ENCODE measurements at regions not wholly inside any gene's neighbourhood (a gene's known extent, or its start where the extent isn't known, plus 50 kb on each side); places are given as distances from the start of the nearest gene placed in this dataset.

DNA sequence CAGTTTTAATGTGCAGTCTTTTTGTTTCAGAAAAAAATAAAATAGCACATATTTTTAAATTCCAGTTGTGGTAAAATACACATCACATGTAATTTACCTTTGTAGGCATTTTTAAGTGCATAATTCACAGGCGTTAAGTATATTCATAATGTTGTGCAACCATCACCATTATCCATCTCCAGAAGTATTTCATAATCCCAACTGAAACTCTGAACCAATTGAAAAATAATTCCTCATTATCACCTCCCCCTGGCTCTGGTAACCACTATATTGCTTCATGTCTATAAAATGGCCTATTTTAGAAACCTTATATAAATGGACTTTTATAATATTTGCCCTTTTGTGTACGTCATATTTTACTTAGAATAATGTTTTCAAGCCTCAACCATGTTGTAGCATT, 756.5 kb upstream of the KLHL1 start:
- no peak for DNase-seq

DNA sequence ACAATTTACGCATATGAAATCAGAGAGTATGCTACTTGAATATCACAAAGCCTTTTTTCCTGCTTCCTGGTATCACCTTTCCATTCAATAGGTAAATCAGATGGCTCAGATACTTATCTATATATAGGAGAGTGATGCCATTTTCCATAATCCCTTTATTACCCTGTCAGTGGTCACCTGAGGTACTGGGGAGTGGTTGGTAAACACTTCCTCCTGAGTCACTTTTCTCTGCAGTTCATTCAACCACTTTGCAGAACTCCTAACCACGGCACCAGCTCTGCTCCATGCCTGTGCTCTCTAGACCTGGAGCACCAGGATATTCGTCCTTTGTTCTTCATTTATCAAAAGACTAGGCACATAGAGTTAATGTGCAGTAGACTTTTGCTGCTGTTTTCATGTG, 748.5 kb upstream of the KLHL1 start:
- no peak for DNase-seq

DNA sequence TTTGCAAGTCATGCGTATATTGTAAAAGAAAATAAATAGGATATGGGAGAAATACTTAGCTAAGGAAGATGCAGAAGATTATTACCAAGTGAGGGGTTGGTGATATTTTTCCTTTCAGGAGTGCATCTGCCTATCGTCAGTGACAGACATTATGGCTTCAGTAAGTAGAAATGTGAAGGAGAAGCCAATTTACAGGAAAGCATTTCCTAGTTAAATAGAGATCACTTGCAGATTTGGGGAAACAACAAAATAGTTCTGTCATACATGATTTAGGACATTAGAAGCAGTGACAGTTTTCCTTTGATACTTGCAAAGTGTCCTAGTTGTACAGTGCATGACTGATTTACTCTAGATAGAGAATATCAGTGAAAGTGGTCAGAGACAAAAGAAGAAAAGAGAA, 747.8 kb upstream of the KLHL1 start:
- DNase-seq = no peak

DNA sequence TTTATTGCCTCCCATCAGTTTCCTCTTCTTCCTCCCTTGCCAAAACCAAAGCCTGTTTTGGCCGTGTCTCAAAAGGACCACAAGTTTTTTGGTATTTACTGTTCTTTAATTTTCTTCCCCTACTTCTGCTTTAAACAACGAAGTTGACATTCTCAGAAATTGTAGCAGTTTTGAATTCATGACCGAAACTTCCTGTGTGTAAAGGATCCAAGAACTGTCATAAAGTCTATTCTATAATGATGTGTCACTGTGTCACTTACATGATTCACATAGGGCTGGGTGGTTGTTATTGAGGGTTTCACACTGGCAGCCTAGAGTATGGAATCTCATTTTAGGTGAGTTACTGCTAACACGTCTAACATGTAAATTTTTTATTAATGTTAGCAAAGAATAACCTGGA, 741.0 kb upstream of the KLHL1 start:
- DNase-seq = no peak

DNA sequence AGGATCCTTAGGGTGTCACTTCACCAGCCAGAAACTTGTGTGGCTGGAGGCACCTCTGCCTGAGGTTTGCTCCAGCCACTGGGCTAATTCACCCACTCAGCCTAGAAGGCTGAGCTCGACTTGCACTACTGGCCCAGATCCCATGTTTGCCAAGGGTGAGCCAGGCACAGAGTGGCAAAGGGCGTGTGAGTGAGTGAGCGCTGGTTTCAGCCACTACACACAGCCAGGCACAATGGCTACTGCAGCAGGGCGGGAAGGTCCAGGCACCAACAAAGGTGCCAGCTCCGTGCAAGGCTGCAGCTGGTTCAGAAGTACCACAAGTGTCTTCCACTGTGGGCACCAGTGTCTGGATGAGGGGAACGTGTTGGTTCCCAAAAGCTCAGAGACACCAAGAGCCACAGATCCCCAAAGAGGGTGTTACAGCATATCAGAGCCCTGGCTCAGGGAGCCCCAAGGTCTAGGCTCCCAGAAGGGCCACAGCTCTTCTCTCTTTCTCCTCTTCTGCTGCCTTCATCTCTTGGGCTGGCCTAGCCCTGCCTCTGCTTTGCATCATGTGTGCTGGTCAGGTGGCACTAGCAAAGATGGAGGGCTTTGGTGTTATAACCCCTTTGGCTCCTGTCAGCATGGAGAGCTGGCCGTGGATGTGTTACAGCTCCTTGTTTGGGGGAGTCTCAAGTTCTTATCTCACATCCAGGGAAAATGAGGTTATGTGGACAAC, 736.3 kb upstream of the KLHL1 start:
- no peak for DNase-seq

DNA sequence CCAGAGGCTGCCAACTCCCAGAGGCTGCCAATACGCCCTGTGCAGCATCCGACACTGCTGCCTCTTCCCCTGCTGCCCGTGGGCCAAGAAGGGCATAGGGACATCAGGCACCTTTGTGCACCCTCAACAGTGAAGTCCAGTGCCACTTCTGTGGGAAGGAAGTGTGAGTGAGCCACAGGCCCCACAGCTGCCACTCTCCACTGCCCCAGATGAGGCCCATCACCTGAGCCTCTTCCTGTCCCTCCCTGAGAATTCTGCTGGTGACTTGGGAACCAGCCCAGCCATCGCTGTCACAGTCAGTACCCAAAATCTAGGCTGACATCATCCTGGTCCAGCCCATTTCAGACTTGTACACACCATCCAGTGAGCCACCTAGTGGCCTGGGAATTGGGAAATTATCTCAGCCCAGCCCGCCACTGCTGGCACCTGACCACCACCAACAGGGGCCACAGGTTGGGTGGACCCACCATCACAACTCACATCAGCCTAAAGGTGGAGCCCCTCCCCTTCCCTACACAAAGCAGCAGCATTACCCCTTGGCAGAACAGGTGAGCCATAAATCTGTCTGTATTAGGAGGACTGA, 733.9 kb upstream of the KLHL1 start:
- no peak for DNase-seq

DNA sequence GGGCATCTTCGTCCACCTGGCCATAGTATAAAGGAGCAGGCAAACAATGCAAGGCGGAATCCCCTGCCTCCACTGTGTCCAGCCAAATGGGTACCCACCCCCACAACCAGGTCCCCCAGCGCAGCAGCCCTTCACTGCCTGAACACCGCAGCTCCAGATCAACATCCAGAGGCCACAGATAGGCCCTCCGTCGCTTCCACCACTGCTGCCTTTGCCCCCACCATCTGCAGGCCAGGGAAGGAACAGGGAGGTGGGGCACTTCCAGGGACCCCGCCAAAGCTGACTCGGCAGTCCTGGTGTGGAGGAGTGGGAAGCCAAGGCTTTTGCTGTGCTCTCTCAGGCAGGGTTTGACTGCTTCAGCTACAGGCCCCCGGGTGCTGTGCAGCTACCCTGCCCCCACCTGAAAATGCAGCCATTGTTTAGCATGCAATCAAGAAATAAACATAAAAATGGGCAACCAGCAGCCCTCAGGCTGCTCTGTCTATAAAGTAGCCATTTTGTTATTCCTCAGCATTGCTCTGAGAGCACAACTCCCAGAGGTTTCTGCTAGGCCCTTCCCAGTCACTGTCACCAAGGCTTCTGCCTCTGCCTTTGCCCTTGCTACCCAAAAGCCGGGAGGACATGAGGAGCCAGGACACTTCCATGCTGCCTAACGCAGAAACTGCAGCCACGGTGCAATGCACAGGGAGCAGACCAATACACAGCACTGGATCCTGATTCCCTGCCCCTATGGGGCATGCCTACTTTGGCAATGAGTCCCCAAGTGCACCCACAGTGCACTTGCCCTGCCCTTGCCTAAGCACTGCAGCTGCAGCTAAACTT, 733.2 kb upstream of the KLHL1 start:
- DNase-seq = no peak

DNA sequence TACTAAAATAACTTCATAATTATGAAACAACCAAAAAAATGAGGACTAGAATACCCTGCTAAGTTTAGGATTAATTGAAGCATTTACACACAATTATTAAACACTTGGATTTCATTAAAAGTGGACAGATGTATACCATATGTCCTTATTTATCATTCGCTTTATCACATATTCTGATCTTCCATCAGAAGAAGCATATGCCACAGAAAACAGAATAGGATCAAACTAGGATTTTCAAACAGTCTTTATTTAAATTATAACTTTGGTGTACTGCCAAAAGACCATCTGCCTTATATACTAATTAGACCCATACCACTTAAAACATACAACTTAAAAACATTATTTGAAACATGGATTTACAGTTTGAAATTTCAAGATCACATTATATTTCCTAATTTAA, 727.1 kb upstream of the KLHL1 start:
- DNase-seq = no peak

DNA sequence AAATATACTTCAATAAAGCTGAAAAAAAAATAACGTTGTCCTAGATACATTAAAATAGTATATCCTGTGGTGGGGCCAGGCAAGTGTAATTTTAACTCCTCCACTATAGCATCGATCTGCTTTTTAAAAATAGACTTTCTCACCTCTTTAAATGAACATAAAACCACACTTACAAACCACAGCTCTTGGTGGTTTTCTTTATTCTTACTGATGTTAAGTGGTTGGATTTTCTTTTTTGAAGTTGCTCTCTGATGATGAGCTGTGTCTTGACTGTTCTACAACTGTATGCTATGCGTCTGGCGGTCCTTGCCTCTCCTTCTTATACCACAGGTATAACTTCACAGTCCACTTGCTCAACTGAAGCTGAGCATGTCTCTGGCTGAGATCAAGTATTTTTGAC, 721.5 kb upstream of the KLHL1 start:
- no peak for DNase-seq

DNA sequence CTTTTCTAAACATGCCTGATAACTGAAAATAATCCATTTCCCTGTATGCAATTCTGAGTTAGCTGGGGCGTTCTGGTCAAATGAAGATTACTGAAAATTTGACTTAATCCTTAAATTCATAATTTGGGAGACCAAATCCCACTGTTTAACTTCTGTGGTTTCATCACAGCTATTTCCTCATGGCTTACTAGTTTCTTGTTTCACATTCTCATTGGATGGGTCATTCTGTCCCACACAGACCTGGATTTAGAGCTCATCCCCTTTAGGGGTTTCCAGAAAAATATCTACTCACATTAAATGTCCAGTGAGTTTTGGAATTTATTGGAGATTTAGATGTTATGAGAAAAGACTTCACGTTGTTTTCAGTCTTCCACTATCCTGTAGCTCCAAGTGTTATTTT, 709.3 kb upstream of the KLHL1 start:
- DNase-seq = no peak

DNA sequence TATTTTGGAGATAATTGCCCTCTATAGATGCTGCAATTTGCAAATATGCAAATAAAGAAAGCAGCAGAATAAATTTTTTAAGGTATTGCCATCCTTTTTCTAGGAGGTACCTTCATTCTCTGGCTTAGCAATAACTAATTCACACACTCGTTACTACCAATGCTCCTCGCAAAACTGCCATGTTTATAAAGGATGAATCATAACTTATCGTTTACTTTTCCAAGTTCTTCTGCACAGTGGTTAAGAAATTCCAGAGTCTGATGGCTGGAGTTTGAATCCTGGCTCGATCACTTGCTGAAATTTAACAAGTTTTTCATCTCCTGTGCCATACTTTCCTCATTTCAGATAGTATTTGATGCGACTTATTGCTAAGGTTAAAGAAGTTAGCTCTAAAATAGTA, 708.6 kb upstream of the KLHL1 start:
- no peak for DNase-seq

DNA sequence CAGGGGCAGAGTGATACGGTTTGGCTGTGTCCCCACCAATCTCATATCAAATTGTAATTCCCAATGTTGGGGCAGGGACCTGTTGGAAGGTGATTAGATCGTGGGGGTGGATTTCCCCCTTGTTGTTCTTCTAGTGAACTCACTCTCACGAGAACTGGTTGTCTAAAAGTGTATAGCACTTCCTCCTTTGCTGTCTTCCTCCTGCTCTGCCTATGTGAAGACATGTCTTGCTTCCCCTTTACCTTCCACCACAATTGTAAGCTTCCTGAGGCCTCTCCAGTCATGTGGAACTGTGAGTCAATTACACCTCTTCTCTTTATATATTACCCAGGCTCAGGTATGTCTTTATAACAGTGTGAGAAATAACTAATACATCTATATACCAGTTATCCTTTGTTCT, 706.4 kb upstream of the KLHL1 start:
- DNase-seq = no peak

DNA sequence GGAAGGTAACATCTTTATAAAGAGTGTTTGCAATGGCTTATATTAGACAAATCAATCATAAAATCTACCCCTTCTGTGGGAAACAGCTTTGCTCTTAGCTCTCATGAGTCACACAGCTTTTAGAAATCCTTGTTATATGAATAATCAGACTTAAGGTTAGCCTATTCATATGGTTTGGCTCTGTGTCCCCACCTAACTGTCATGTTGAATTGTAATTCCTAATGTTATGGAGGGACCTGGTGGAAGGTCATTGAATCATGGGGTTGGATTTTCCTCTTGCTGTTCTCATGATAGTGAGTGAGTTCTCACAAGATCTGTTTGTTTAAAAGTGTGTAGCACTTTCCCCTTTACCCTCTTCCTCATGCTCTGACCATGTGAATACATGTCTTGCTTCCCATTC, 704.2 kb upstream of the KLHL1 start:
- no peak for DNase-seq

DNA sequence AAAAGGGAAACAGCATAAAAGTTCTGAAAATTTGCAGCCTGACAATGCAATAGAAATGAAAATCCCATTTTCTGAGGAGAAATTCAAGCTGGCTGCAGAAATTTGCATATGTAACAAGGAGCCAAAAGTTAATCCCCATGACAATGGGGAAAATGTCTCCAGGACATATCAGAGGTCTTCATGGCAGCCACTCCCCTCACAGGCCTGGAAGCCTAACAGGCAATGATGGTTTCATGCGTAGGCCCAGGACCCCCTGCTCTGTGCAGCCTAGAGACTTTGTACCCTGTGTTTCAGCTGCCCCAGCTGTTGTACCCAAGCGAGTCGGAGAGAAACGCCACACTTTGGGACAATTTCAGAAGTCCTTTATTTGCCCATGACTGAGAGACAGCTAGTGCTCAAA, 701.3 kb upstream of the KLHL1 start:
- no peak for DNase-seq

DNA sequence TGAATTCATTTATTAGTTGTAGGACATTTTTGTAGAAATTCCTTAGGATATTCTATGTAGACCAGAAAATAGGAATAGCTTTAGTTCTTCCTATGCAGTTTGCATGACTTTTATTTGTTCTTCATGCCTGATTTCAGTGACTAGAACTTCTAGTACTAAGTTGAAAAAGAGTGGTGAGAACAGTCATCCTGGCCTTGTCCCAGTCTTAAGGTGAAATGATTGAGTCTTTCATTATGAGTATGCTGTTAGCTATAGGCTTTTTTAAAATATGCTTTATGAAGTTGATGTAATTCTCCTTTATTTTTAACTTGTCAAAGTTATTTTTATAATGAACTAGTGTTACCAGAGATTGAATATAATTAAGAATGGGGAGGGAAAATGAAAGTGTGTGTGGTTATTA, 690.1 kb upstream of the KLHL1 start:
- no peak for DNase-seq

DNA sequence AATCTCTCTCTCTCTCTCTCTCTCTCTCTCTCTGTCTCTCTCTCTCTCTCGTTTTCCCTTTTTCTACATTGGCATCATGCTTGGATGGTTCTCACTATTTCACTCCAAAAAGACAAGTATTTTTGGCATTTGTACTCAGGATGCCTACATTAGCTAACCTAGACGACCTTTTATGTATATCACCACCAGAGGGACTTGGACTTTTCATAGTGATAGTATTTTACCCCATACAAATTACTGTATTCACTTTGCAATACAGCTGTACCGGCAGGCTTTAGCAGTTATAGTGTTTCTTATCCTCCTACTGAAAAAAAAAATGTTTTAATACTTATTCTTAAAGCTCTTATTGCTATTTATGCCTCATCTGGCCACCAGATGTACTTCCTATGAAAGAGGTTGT, 687.2 kb upstream of the KLHL1 start:
- no peak for DNase-seq

DNA sequence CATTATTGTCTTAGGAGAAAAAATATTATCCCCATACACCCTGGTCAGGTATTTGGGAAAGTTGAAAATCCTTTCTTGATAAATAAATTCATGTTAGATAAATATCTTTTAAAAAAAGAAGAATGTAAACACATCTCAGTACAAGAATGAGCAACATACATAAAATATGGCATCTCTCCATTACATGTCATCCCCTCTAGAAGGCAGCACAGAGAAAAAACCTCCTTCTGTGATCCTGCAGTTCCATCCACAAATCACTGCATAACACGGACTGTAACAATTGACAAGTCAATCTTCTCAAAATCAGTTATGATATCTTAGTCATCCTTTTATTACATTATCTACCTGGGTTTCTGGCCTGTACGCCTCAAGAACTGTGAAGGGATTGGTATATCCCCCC, 683.9 kb upstream of the KLHL1 start:
- no peak for DNase-seq

DNA sequence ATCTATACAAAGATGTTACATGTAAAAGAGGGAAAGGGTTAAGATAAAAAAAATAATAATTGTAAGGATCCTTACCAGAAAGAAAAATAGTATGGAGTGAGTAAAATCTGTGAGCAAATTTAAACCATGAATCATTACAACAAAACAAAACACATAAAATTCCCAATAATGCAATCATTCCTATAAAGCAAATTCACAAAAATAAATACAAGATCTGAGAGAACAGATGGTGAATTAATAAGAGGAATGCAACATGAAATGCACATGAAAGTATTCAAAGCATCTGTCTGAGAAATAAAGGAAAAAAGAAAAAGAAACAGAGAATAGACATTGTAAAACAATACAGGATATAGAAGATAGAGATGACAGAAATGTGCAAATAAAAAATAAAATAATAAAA, 681.5 kb upstream of the KLHL1 start:
- no peak for DNase-seq

DNA sequence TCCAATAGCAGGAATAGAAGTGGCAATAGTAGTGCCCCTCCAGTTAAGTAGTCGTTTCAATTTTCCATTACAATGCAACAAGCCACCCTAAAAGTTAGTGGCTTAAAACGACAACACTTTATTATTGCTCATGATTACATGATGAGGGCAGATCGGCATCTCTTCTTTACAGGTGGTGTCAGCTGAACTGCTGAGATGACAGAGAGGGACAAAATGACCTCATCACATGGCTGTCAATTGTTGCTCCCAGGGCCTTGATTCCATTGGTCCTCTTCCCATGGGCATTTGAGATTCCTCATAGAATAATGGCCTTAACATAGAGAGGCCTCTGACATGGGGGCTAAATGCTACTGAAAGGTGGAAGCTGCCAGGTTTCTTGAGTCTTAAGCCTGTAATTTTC, 679.8 kb upstream of the KLHL1 start:
- DNase-seq = no peak

DNA sequence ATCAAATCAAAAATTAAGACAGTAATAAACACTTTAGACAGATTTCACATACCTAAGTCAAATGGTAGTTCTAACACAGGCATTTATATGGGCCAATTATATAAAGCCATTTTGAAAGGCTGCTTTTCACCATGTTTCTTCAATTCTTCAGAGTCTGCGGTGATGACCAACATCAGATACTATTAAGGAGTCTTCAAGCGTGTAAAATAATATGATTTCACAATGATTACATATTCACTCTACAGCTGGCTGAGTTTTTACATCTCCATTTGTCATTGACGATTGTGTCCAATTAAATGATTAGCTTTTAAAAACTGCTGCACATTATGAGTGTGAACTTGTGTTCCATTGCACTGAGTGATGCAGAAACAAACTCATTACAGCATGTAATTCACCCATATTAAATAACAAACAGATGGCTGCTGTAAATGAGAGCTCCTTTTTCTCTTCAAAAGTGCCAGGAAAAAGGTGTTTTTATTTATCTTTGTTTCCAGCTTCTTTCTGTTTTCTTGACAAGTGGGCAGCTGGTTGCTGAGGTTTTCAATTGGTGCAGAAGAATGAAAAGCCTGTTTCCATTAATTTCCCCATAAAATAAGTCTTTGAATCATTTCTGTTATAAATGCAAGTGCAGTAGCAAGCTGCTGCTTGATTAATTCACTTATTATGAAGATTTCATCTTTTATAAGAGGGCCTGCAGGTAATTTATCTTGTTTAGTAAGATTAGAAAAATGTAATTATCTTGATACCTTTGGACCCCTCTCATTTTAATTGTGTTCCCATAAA, 676.1 kb upstream of the KLHL1 start:
- no peak for DNase-seq

DNA sequence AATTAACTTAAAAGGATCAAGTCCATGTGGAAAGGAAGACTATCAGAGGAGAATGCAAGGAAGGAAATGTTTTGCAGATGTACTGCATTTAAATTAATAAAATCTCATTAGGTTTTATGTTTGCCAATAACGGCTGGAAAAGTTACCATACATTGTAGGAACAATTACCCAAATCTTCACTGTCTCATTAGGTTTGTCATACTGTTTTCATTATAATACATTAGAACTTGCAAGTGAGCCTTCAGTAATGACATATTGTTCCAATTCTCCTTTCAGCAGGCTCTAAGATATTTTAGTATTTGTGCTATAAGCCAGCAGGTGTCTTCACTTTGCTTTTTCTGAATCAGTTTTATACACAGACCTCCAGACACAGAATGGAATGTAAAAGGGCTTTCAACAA, 661.6 kb upstream of the KLHL1 start:
- no peak for DNase-seq

DNA sequence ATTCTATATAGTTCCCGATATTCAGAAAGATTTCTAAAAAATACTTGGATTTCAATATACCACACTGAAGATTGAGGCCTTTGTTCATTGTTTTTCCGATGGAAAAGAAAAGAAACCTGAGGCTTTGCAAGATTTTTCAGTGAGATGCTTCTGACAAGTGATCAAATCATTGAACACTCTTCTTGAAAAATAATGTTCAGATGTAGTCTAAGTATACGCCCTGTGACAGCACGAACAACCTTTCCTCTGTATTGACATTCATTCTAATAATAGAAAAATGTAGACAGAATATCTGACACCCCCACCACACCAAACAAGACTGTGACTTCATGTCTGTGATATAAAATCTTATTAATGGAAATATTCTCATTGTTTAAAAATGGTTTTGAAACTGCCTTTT, 650.7 kb upstream of the KLHL1 start:
- no peak for DNase-seq

DNA sequence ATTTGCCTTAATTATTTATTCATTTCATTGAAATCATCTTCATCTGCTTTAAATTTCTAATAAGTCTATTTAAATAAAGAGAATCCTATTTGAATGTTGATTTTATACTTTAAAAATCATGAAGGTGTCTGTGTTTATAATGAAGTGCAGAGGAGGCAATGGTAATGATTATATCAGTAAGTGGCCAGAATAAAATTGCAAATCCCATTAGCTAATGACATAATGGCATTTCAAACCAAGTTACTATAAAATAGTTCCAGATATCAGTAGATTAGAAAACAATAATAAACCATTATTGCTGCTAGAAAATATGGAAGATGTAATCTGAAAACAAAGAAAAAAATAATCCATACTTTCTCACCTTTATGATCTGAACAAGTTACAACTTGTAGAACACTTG, 647.8 kb upstream of the KLHL1 start:
- DNase-seq = no peak

DNA sequence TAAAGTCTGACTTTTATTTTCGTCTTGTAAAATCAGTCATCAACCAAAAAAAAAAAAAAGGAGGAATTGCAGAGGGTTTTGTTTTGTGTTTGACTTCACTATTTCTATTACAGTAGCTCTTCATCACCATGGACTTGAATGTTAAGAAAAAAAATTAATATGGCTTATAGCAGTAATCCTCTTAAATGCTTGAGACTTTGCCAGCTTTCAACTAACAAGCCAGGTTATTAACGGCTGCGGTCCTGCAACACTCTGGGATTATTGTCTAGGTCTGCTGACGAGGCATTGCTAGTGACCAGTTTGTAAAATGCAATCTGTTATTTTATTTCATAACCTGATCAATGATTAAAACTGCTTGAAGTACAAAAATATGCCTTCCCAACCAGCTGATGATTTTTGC, 647.2 kb upstream of the KLHL1 start:
- no peak for DNase-seq
